Endothelial cell (in vitro differentiated cells): ENCODE measurements at regions not wholly inside any gene's neighbourhood (a gene's known extent, or its start where the extent isn't known, plus 50 kb on each side); places are given as distances from the start of the nearest gene placed in this dataset.
"Not testable (repeated sequence)": the region's sequence is repeated elsewhere in the genome, so short reads cannot be mapped to it uniquely, and the experiment has no call there.

Source experiments
- DNase-seq: peaks from one replicate; pipeline ENCODE4 v3.0.0; 2021; ENCODE audit warnings: low spot score
- H3K27ac Mint-ChIP-seq: one replicate; pipeline ENCODE4 v1.8.0; 2021; ENCODE audit warnings: mixed read lengths, inconsistent platforms; ENCODE audit not compliant: unreplicated experiment
- H3K27me3 Mint-ChIP-seq: one replicate; pipeline ENCODE4 v1.8.0; 2021; ENCODE audit warnings: mild to moderate bottlenecking, moderate library complexity, mixed read lengths, inconsistent platforms; ENCODE audit not compliant: unreplicated experiment
- H3K36me3 Mint-ChIP-seq: one replicate; pipeline ENCODE4 v1.8.0; 2021; ENCODE audit warnings: mild to moderate bottlenecking, low read depth, mixed read lengths, inconsistent platforms; ENCODE audit not compliant: unreplicated experiment
- H3K4me1 Mint-ChIP-seq: one replicate; pipeline ENCODE4 v1.8.0; 2021; ENCODE audit warnings: mild to moderate bottlenecking, mixed read lengths, inconsistent platforms; ENCODE audit not compliant: unreplicated experiment
- H3K4me3 Mint-ChIP-seq: one replicate; pipeline ENCODE4 v1.8.0; 2021; ENCODE audit warnings: mild to moderate bottlenecking, mixed read lengths, inconsistent platforms; ENCODE audit not compliant: unreplicated experiment
- H3K9me3 Mint-ChIP-seq: one replicate; pipeline ENCODE4 v1.8.0; 2021; ENCODE audit warnings: mixed read lengths, inconsistent platforms; ENCODE audit not compliant: unreplicated experiment
- TF ChIP-seq, protein P1 (sequence below): fragments of 200-600 bp; sonication (generic); IDR thresholded peaks from one replicate; pipeline ENCODE4 v1.5.0; 2021; ENCODE audit warnings: antibody characterized with exemption; ENCODE audit not compliant: unreplicated experiment

DNA sequence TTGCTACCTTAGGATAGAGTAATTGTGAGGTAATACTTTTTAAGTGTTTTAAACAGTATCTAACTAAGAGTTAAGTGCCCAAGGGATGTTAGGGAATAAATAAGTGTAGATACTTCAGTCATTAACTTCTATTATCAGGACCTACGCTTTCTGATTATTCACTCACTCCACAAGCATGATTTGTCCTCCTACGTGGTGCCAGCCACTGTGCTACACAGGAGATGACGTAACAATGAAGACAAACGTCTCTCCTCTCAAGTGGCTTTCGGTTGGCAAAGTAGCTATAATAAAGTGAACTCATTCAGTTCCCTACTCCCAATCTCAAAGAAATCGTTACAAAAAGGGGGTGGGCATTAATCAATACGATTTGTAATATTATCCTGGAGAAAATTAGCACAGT, 100.9 kb upstream of the SETBP1 start:
- TF ChIP-seq, protein P1, sequence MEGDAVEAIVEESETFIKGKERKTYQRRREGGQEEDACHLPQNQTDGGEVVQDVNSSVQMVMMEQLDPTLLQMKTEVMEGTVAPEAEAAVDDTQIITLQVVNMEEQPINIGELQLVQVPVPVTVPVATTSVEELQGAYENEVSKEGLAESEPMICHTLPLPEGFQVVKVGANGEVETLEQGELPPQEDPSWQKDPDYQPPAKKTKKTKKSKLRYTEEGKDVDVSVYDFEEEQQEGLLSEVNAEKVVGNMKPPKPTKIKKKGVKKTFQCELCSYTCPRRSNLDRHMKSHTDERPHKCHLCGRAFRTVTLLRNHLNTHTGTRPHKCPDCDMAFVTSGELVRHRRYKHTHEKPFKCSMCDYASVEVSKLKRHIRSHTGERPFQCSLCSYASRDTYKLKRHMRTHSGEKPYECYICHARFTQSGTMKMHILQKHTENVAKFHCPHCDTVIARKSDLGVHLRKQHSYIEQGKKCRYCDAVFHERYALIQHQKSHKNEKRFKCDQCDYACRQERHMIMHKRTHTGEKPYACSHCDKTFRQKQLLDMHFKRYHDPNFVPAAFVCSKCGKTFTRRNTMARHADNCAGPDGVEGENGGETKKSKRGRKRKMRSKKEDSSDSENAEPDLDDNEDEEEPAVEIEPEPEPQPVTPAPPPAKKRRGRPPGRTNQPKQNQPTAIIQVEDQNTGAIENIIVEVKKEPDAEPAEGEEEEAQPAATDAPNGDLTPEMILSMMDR = no peak
- peaks cover 2% of the 10 kb centered on the region for H3K27me3 Mint-ChIP-seq
- H3K9me3 Mint-ChIP-seq = no peaks in the 10 kb centered on the region
- H3K4me1 Mint-ChIP-seq = peaks cover 10% of the 10 kb centered on the region
- H3K36me3 Mint-ChIP-seq = no peaks in the 10 kb centered on the region
- no peak overlapping the region for H3K4me3 Mint-ChIP-seq
- no peak overlapping the region for H3K27ac Mint-ChIP-seq
- DNase-seq = no peak

DNA sequence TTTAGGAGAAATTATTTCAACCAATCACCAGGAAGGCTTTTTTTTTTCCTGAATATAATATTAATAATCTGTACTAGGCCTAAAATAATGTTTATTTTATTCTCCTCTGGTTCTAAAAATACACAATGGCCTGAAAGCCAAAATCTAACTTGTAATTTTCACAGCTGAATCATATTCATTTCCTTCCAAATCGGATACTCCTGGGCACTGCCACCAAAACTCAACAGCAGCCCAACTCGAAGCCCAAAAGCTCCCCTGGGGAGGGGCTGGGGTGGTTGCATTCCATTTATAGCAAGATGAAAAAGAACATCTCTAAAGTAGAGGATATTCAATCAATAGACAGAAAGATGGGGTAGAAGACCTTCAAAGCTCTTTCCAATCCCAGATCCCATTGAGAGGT, 100.5 kb upstream of the SETBP1 start:
- H3K27ac Mint-ChIP-seq = no peak overlapping the region

DNA sequence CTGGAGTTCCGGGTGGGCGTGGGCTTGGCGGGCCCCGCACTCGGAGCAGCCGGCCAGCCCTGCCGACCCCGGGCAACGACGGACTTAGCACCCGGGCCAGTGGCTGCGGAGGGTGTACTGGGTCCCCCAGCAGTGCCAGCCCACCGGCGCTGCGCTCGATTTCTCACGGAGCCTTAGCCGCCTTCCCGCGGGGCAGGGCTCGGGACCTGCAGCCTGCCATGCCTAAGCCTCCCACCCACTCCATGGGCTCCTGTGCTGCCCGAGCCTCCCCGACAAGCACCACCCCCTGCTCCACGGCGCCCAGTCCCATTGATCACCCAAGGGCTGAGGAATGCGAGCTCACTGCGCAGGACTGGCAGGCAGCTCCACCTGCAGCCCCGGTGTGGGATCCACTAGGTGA, 99.9 kb upstream of the SETBP1 start:
- H3K27me3 Mint-ChIP-seq, H3K4me3 Mint-ChIP-seq, H3K36me3 Mint-ChIP-seq, H3K9me3 Mint-ChIP-seq, DNase-seq, H3K27ac Mint-ChIP-seq, H3K4me1 Mint-ChIP-seq: not testable (repeated sequence)

More for the DNA sequence above, 100.5 kb upstream of the SETBP1 start:
- no peaks in the 10 kb centered on the region for H3K9me3 Mint-ChIP-seq
- H3K4me1 Mint-ChIP-seq = peaks cover 9% of the 10 kb centered on the region
- TF ChIP-seq, protein P1 = no peak
- H3K4me3 Mint-ChIP-seq = no peak overlapping the region
- H3K27me3 Mint-ChIP-seq = peaks cover 2% of the 10 kb centered on the region
- no peaks in the 10 kb centered on the region for H3K36me3 Mint-ChIP-seq
- no peak for DNase-seq

DNA sequence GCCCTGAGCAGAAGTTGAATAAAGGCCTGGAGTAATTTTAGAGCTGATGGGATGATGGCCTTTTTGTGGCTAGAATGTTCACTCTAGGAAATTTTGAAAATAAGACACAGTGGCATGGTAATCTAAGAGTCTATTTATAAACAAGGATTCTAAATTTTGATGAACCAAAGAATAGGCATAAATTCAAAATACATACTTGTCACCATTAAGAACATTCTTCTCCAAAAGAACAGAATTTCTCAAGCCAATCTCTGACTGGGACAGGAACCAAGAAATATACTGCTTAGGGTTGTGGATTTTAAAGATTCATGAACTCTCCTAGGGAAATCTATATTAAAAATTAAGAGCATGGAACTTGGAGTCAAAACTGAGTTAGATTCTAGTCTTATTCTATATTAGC, 98.2 kb upstream of the SETBP1 start:
- TF ChIP-seq, protein P1 = no peak
- Mint-ChIP-seq H3K4me1 (no peaks in the 10 kb centered on the region), H3K27ac (no peak overlapping the region), H3K36me3 (no peaks in the 10 kb centered on the region), H3K4me3 (no peak overlapping the region), H3K27me3 (peaks cover 2% of the 10 kb centered on the region), H3K9me3 (no peaks in the 10 kb centered on the region)
- DNase-seq = no peak

DNA sequence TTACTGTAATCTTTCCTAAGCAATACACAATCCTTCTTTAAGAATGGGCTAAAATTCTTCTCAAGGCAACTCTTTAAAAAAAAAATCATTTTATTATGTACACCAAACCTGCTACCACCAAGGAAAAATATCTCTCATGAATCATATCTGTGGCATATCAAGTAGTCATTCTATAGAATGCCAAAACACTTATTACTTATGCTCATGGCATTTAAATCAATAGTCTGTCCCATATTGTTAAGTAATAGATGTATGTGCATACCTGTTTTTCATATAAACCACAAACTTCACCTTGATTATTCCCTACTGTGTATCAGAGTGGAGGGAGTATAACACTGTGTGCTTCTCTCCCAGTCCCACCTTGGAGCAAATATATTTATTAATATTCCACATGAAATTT, 95.8 kb upstream of the SETBP1 start:
- Mint-ChIP-seq H3K4me3 (no peak overlapping the region), H3K4me1 (no peaks in the 10 kb centered on the region), H3K36me3 (no peaks in the 10 kb centered on the region), H3K9me3 (no peaks in the 10 kb centered on the region), H3K27me3 (peaks cover 2% of the 10 kb centered on the region), H3K27ac (no peak overlapping the region)
- no peak for DNase-seq
- TF ChIP-seq, protein P1 = no peak
